Keratinocyte (primary cell): ENCODE measurements at regions not wholly inside any gene's neighbourhood (a gene's known extent, or its start where the extent isn't known, plus 50 kb on each side); places are given as distances from the start of the nearest gene placed in this dataset.

Experiments used
- DNase-seq: peaks from one replicate; pipeline ENCODE4 v3.0.0-alpha.2; 2011; ENCODE audit warnings: low read depth, missing footprints, low spot score
- FAIRE-seq: peaks from 2 replicates; lab custom pipeline; 2011; peaks lifted over from hg19 to GRCh38; lab: Jason Lieb, UNC
- H2AFZ ChIP-seq: 2 replicates; pipeline ENCODE4 v1.6.0; 2012; ENCODE audit warnings: low read length, control low read depth, inconsistent platforms; ENCODE audit not compliant: control insufficient read depth
- H3K27ac ChIP-seq: 2 replicates; pipeline ENCODE4 v1.5.1; 2011; ENCODE audit warnings: low read length; ENCODE audit not compliant: control insufficient read depth, insufficient read depth
- H3K27me3 ChIP-seq: 3 replicates; pipeline ENCODE4 v1.6.0; 2011; ENCODE audit warnings: low read length; ENCODE audit not compliant: control insufficient read depth, insufficient read depth; ENCODE audit errors: extremely low read depth
- H3K36me3 ChIP-seq, 2 experiments: 2 replicates in 1 of 2; 3 replicates in 1 of 2; pipeline ENCODE4 v1.5.1; 2011; ENCODE audit warnings: low read length in 2 of 2, mild to moderate bottlenecking in 1 of 2; ENCODE audit not compliant: control insufficient read depth in 2 of 2, insufficient read depth in 2 of 2; ENCODE audit errors: extremely low read depth in 1 of 2
- H3K4me1 ChIP-seq: 3 replicates; pipeline ENCODE4 v1.5.1; 2011; ENCODE audit warnings: low read length; ENCODE audit not compliant: control insufficient read depth, insufficient read depth; ENCODE audit errors: extremely low read depth
- H3K4me2 ChIP-seq: 3 replicates; pipeline ENCODE4 v1.6.0; 2011; ENCODE audit warnings: low read depth, low read length; ENCODE audit not compliant: control insufficient read depth, insufficient read depth; ENCODE audit errors: extremely low read depth
- H3K4me3 ChIP-seq, 3 experiments: fragments of 200-600 bp in 1 of 3; sonication (generic) in 1 of 3; 2 replicates in 2 of 3; 3 replicates in 1 of 3; pipeline ENCODE4 v1.5.1; 2011 to 2016; ENCODE audit warnings: low read length in 3 of 3, mild to moderate bottlenecking in 3 of 3, control low read depth in 2 of 3, inconsistent platforms in 1 of 3, low read depth in 1 of 3, mixed read lengths in 1 of 3, mixed run types in 1 of 3, moderate library complexity in 1 of 3; ENCODE audit not compliant: control insufficient read depth in 2 of 3, insufficient read depth in 2 of 3; ENCODE audit errors: extremely low read depth in 1 of 3
- H3K79me2 ChIP-seq: 2 replicates; pipeline ENCODE4 v1.6.0; 2012; ENCODE audit warnings: low read length; ENCODE audit not compliant: control insufficient read depth, insufficient read depth
- H3K9ac ChIP-seq: 3 replicates; pipeline ENCODE4 v1.6.0; 2011; ENCODE audit warnings: low read length; ENCODE audit not compliant: control insufficient read depth, insufficient read depth; ENCODE audit errors: extremely low read depth
- H3K9me1 ChIP-seq: 3 replicates; pipeline ENCODE4 v1.6.0; 2011; ENCODE audit warnings: low read length; ENCODE audit not compliant: control insufficient read depth, insufficient read depth; ENCODE audit errors: extremely low read depth
- H3K9me3 ChIP-seq: 2 replicates; pipeline ENCODE4 v1.5.1; 2012; ENCODE audit warnings: low read depth, low read length; ENCODE audit not compliant: control insufficient read depth
- H4K20me1 ChIP-seq: 3 replicates; pipeline ENCODE4 v1.6.0; 2011; ENCODE audit warnings: low read length; ENCODE audit not compliant: control insufficient read depth, insufficient read depth; ENCODE audit errors: extremely low read depth
- EZH2 ChIP-seq: IDR thresholded peaks from one replicate; pipeline ENCODE4 v1.6.1; 2012; ENCODE audit warnings: inconsistent platforms, mild to moderate bottlenecking, low read length, moderate library complexity
- dilution Hi-C: fragments of 300-500 bp; cut with MboI; formaldehyde crosslinking; loops from one replicate; pipeline ENCODE4 v1.7.0; 2020; ENCODE audit warnings: low sequenced_read_pairs; ENCODE audit not compliant: extremely low pct_ligation_motif_present
- TF ChIP-seq, protein P1 (sequence below), 3 experiments: IDR thresholded peaks in 1 of 3; conservative IDR thresholded peaks in 1 of 3; optimal IDR thresholded peaks in 1 of 3; 2 replicates in 2 of 3; 3 replicates in 1 of 3; pipeline versions ENCODE3 to v1.5.1; 2011; ENCODE audit warnings: low read length in 3 of 3, mild to moderate bottlenecking in 3 of 3, moderate library complexity in 2 of 3, control low read depth in 1 of 3, inconsistent platforms in 1 of 3; ENCODE audit not compliant: insufficient read depth in 2 of 3; ENCODE audit errors: extremely low read depth in 1 of 3

- Histone ChIP-seq H3K27ac (no peak overlapping the region), H2AFZ (no peak overlapping the region), H3K4me3 (no peak overlapping the region), H3K4me1 (peaks cover 8% of the 10 kb centered on the region), H3K79me2 (no peaks in the 10 kb centered on the region), H3K4me2 (no peak overlapping the region), H3K9me1 (no peaks in the 10 kb centered on the region), H3K27me3 (no peaks in the 10 kb centered on the region), H3K36me3 (no peaks in the 10 kb centered on the region), H4K20me1 (no peaks in the 10 kb centered on the region), H3K9ac (no peak overlapping the region), H3K9me3 (no peaks in the 10 kb centered on the region)
- FAIRE-seq (no peak), DNase-seq (no peak)
- TF ChIP-seq, protein P1, sequence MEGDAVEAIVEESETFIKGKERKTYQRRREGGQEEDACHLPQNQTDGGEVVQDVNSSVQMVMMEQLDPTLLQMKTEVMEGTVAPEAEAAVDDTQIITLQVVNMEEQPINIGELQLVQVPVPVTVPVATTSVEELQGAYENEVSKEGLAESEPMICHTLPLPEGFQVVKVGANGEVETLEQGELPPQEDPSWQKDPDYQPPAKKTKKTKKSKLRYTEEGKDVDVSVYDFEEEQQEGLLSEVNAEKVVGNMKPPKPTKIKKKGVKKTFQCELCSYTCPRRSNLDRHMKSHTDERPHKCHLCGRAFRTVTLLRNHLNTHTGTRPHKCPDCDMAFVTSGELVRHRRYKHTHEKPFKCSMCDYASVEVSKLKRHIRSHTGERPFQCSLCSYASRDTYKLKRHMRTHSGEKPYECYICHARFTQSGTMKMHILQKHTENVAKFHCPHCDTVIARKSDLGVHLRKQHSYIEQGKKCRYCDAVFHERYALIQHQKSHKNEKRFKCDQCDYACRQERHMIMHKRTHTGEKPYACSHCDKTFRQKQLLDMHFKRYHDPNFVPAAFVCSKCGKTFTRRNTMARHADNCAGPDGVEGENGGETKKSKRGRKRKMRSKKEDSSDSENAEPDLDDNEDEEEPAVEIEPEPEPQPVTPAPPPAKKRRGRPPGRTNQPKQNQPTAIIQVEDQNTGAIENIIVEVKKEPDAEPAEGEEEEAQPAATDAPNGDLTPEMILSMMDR (optimal IDR thresholded peaks at IDR 0.05 in 1 of 3, IDR thresholded peaks at IDR 0.05 in 1 of 3, conservative IDR thresholded peaks at IDR 0.05 in 1 of 3; ENCODE audit: extremely low read depth in 1 of 3, insufficient read depth in 2 of 3, low read length in 3 of 3): no peak
- no peak for TF ChIP-seq EZH2
- dilution Hi-C loops: no loop called here
Measured at GRCh38 chr5:97525780-97526179, 342.7 kb upstream of the RIOK2 start.

DNA sequence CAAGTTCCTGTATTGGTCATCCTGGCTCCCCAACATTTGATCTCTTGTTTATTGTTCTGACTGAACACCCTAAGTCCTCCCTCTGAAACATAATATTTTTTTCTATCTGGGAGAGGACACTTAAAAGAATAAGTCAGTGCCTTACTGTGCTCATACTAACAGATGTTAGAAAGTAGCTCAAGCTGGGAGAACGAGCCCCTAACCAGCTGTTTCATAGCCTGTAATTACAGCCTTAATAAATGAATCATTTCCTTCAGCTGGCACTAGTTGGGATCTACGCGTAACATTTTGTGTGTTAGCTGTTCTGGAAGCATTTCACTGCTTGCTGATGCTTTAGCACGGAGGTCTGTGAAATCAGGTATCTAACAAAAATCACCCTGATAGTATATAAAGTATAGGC lies 345.9 kb upstream of the RIOK2 start:
- FAIRE-seq (peak; percentile 48), DNase-seq (no peak)
- Histone ChIP-seq H3K36me3 (no peaks in the 10 kb centered on the region), H3K79me2 (no peaks in the 10 kb centered on the region), H3K4me3 (no peak overlapping the region), H3K4me1 (peaks cover 8% of the 10 kb centered on the region), H3K27ac (no peak overlapping the region), H3K9ac (no peak overlapping the region), H3K4me2 (peak overlapping the region; percentile 1), H4K20me1 (no peaks in the 10 kb centered on the region), H3K9me3 (no peaks in the 10 kb centered on the region), H2AFZ (peak overlapping the region; percentile 15), H3K27me3 (no peaks in the 10 kb centered on the region), H3K9me1 (no peaks in the 10 kb centered on the region)
- TF ChIP-seq, protein P1 (optimal IDR thresholded peaks at IDR 0.05 in 1 of 3, IDR thresholded peaks at IDR 0.05 in 1 of 3, conservative IDR thresholded peaks at IDR 0.05 in 1 of 3; ENCODE audit: extremely low read depth in 1 of 3, insufficient read depth in 2 of 3, low read length in 3 of 3): no peak
- no peak for TF ChIP-seq EZH2
- dilution Hi-C loops: no loop called here
